Ectodermal cell (in vitro differentiated cells): ENCODE measurements at regions not wholly inside any gene's neighbourhood (a gene's known extent, or its start where the extent isn't known, plus 50 kb on each side); places are given as distances from the start of the nearest gene placed in this dataset.
"Not testable (repeated sequence)": the region's sequence is repeated elsewhere in the genome, so short reads cannot be mapped to it uniquely, and the experiment has no call there.

Experiments used
- H3K27ac ChIP-seq: 2 replicates; pipeline ENCODE4 v1.7.0; 2013; ENCODE audit warnings: mild to moderate bottlenecking, low read depth, low read length; ENCODE audit not compliant: insufficient read depth, poor library complexity, severe bottlenecking
- H3K27me3 ChIP-seq: 2 replicates; pipeline ENCODE4 v1.7.0; 2013; ENCODE audit warnings: mild to moderate bottlenecking, low read length; ENCODE audit not compliant: insufficient read depth, control insufficient read depth, poor library complexity, severe bottlenecking
- H3K36me3 ChIP-seq: one replicate; pipeline ENCODE4 v1.7.0; 2013; ENCODE audit warnings: low read length; ENCODE audit not compliant: control insufficient read depth, insufficient read depth
- H3K4me1 ChIP-seq: one replicate; pipeline ENCODE4 v1.7.0; 2013; ENCODE audit warnings: low read length; ENCODE audit not compliant: control insufficient read depth, insufficient read depth
- H3K4me3 ChIP-seq: 2 replicates; pipeline ENCODE4 v1.7.0; 2013; ENCODE audit warnings: low read depth, low read length, control low read depth; ENCODE audit not compliant: insufficient read depth
- H3K9me3 ChIP-seq: 2 replicates; pipeline ENCODE4 v1.7.0; 2013; ENCODE audit warnings: mild to moderate bottlenecking, low read length, moderate library complexity; ENCODE audit not compliant: control insufficient read depth
- WGBS, 2 experiments: methylation state at CpG; one replicate each; pipeline ENCODE4 v1.1.7; 2013; ENCODE audit warnings: missing lambda C conversion rate in 2 of 2; 5-methylcytosine and 5-hydroxymethylcytosine counted together

GRCh38 chr5:62829604-62829986 is 251.0 kb downstream of the LRRC70 start:
- H3K9me3 ChIP-seq = no peaks in the 10 kb centered on the region
- H3K4me3 ChIP-seq = no peak overlapping the region
- H3K27ac ChIP-seq = no peak overlapping the region
- no peaks in the 10 kb centered on the region for H3K36me3 ChIP-seq
- no peaks in the 10 kb centered on the region for H3K27me3 ChIP-seq
- H3K4me1 ChIP-seq = no peaks in the 10 kb centered on the region
- WGBS, 2 experiments = 98% methylated on average over 2 of the region's 2 CpGs

GRCh38 chr5:62828742-62829603 is 250.4 kb downstream of the LRRC70 start:
- H3K4me1 ChIP-seq = no peaks in the 10 kb centered on the region
- H3K9me3 ChIP-seq = no peaks in the 10 kb centered on the region
- WGBS, 2 experiments = 73 to 74% methylated on average over 5 of the region's 5 CpGs
- no peaks in the 10 kb centered on the region for H3K36me3 ChIP-seq
- no peaks in the 10 kb centered on the region for H3K27me3 ChIP-seq
- H3K4me3 ChIP-seq = no peak overlapping the region
- no peak overlapping the region for H3K27ac ChIP-seq

- no peaks in the 10 kb centered on the region for H3K9me3 ChIP-seq
- no peaks in the 10 kb centered on the region for H3K27me3 ChIP-seq
- H3K36me3 ChIP-seq = no peaks in the 10 kb centered on the region
- H3K4me1 ChIP-seq = no peaks in the 10 kb centered on the region
- 91 to 94% methylated on average over 4 to 5 of the region's 5 CpGs for whole genome bisulfite sequencing, 2 experiments
- H3K27ac ChIP-seq = no peak overlapping the region
- no peak overlapping the region for H3K4me3 ChIP-seq
Measured at GRCh38 chr5:62825623-62826220, 247.1 kb downstream of the LRRC70 start.

- no peaks in the 10 kb centered on the region for H3K9me3 ChIP-seq
- no peak overlapping the region for H3K27ac ChIP-seq
- no peak overlapping the region for H3K4me3 ChIP-seq
- H3K36me3 ChIP-seq = no peaks in the 10 kb centered on the region
- no peaks in the 10 kb centered on the region for H3K4me1 ChIP-seq
- no peaks in the 10 kb centered on the region for H3K27me3 ChIP-seq
- WGBS, 2 experiments = 93 to 100% methylated on average over 3 of the region's 3 CpGs
Measured at GRCh38 chr5:62824936-62825335, 246.3 kb downstream of the LRRC70 start.

- WGBS, 2 experiments = 83 to 94% methylated on average over 2 to 3 of the region's 8 CpGs
Measured at GRCh38 chr5:62817043-62817442, 238.4 kb downstream of the LRRC70 start.

GRCh38 chr5:62814991-62815390 is 236.4 kb downstream of the LRRC70 start:
- Histone ChIP-seq H3K27me3 (no peaks in the 10 kb centered on the region), H3K27ac (no peak overlapping the region), H3K4me1 (no peaks in the 10 kb centered on the region), H3K9me3 (no peaks in the 10 kb centered on the region), H3K4me3 (no peak overlapping the region), H3K36me3 (no peaks in the 10 kb centered on the region)
- WGBS, 2 experiments = 86 to 93% methylated on average over 2 of the region's 2 CpGs

More at GRCh38 chr5:62817043-62817442, 238.4 kb downstream of the LRRC70 start:
- not testable (repeated sequence) for H3K27ac ChIP-seq, H3K27me3 ChIP-seq, H3K36me3 ChIP-seq, H3K4me1 ChIP-seq, H3K9me3 ChIP-seq, H3K4me3 ChIP-seq

- no peak overlapping the region for H3K27ac ChIP-seq
- no peaks in the 10 kb centered on the region for H3K4me1 ChIP-seq
- 91 to 93% methylated on average over 6 of the region's 6 CpGs for WGBS, 2 experiments
Measured at GRCh38 chr5:62812621-62813255, 234.1 kb downstream of the LRRC70 start.

GRCh38 chr5:62804819-62805218 is 226.2 kb downstream of the LRRC70 start:
- WGBS, 2 experiments = 75 to 82% methylated on average over 12 to 13 of the region's 13 CpGs

More at GRCh38 chr5:62812621-62813255, 234.1 kb downstream of the LRRC70 start:
- Histone ChIP-seq H3K9me3 (no peaks in the 10 kb centered on the region), H3K27me3 (no peaks in the 10 kb centered on the region), H3K36me3 (no peaks in the 10 kb centered on the region), H3K4me3 (no peak overlapping the region)

GRCh38 chr5:62795926-62796325 is 217.3 kb downstream of the LRRC70 start:
- H3K4me3 ChIP-seq = no peak overlapping the region
- H3K27ac ChIP-seq = no peak overlapping the region

More at GRCh38 chr5:62804819-62805218, 226.2 kb downstream of the LRRC70 start:
- not testable (repeated sequence) for H3K4me3 ChIP-seq, H3K9me3 ChIP-seq, H3K27ac ChIP-seq, H3K27me3 ChIP-seq, H3K36me3 ChIP-seq, H3K4me1 ChIP-seq

GRCh38 chr5:62794456-62794855 is 215.8 kb downstream of the LRRC70 start:
- no peaks in the 10 kb centered on the region for H3K9me3 ChIP-seq
- no peak overlapping the region for H3K27ac ChIP-seq
- H3K4me3 ChIP-seq = no peak overlapping the region
- H3K4me1 ChIP-seq = no peaks in the 10 kb centered on the region
- no peaks in the 10 kb centered on the region for H3K36me3 ChIP-seq
- WGBS, 2 experiments = 92 to 96% methylated on average over 4 of the region's 4 CpGs
- no peaks in the 10 kb centered on the region for H3K27me3 ChIP-seq

More at GRCh38 chr5:62795926-62796325, 217.3 kb downstream of the LRRC70 start:
- Histone ChIP-seq H3K9me3 (no peaks in the 10 kb centered on the region), H3K4me1 (no peaks in the 10 kb centered on the region), H3K36me3 (no peaks in the 10 kb centered on the region), H3K27me3 (no peaks in the 10 kb centered on the region)
